Smooth muscle cell (in vitro differentiated cells): ENCODE measurements at regions not wholly inside any gene's neighbourhood (a gene's known extent, or its start where the extent isn't known, plus 50 kb on each side); places are given as distances from the start of the nearest gene placed in this dataset.

ENCODE experiments used
- DNase-seq: peaks from one replicate; lab custom pipeline; 2025; ENCODE audit not compliant: unreplicated experiment; lab: John Stamatoyannopoulos, UW
- H2AFZ ChIP-seq: fragments of 200-600 bp; sonication (generic); 2 replicates; pipeline ENCODE4 v1.6.0; 2016; ENCODE audit warnings: antibody characterized with exemption, low read depth, mild to moderate bottlenecking
- H3F3A ChIP-seq: fragments of 200-600 bp; sonication (generic); 2 replicates; pipeline ENCODE4 v1.6.0; 2017; ENCODE audit warnings: antibody characterized with exemption, low read depth
- H3K27ac ChIP-seq: fragments of 200-600 bp; sonication (generic); 2 replicates; pipeline ENCODE4 v1.5.1; 2016; ENCODE audit warnings: low read depth, mild to moderate bottlenecking
- H3K27me3 ChIP-seq: fragments of 200-600 bp; sonication (generic); 2 replicates; pipeline ENCODE4 v1.6.1; 2016; ENCODE audit warnings: low read depth, mild to moderate bottlenecking
- H3K36me3 ChIP-seq: fragments of 200-600 bp; sonication (generic); 2 replicates; pipeline ENCODE4 v1.5.1; 2016; ENCODE audit warnings: low read depth
- H3K4me1 ChIP-seq: fragments of 200-600 bp; sonication (generic); 2 replicates; pipeline ENCODE4 v1.5.1; 2016; ENCODE audit warnings: low read depth
- H3K4me2 ChIP-seq: fragments of 200-600 bp; sonication (generic); 2 replicates; pipeline ENCODE4 v1.6.0; 2016; ENCODE audit warnings: mild to moderate bottlenecking
- H3K4me3 ChIP-seq: fragments of 200-600 bp; sonication (generic); 2 replicates; pipeline ENCODE4 v1.5.1; 2016; ENCODE audit warnings: mild to moderate bottlenecking
- H3K79me2 ChIP-seq: fragments of 200-600 bp; sonication (generic); 2 replicates; pipeline ENCODE4 v1.6.0; 2016; ENCODE audit warnings: low read depth, mild to moderate bottlenecking
- H3K9ac ChIP-seq: fragments of 200-600 bp; sonication (generic); 2 replicates; pipeline ENCODE4 v1.6.0; 2016; ENCODE audit warnings: low read depth
- H3K9me3 ChIP-seq: fragments of 200-600 bp; sonication (generic); replicated peaks from 2 replicates; pipeline ENCODE4 v1.5.1; 2016; ENCODE audit warnings: low read depth
- H4K20me1 ChIP-seq: fragments of 200-600 bp; sonication (generic); 2 replicates; pipeline ENCODE4 v1.6.0; 2016; ENCODE audit warnings: low read depth
- WGBS: methylation state at CpG from one replicate; pipeline ENCODE4 v1.1.7; 2016; ENCODE audit warnings: low lambda C conversion rate; 5-methylcytosine and 5-hydroxymethylcytosine counted together
- TF ChIP-seq, protein P1 (sequence below): fragments of 200-600 bp; sonication (generic); IDR thresholded peaks from 2 replicates; pipeline ENCODE4 v1.5.1; 2017; ENCODE audit warnings: borderline replicate concordance, mild to moderate bottlenecking, antibody characterized with exemption; ENCODE audit not compliant: insufficient read depth, poor library complexity, severe bottlenecking

DNA sequence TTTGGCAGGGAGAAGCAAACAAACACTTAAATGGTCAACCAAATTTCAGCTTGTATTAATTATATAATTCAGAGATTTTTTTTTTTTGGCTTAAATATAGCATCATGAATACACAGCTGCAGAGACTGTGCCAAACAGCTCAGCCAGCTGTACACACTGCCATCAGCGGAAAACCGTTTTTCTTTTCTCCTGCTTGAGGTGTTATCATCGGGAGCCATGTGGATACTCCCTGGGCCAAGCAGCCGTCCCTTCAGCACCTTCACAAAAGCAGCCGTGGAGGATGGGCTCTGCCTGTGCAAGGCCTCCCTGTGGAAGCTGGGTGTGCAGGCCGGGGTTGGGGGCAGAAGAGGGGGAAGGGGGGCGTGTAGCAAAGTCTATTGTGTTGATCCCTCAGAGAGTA, 85.0 kb downstream of the NUF2 start:
- WGBS: 84% methylated on average over 7 of the region's 7 CpGs

DNA sequence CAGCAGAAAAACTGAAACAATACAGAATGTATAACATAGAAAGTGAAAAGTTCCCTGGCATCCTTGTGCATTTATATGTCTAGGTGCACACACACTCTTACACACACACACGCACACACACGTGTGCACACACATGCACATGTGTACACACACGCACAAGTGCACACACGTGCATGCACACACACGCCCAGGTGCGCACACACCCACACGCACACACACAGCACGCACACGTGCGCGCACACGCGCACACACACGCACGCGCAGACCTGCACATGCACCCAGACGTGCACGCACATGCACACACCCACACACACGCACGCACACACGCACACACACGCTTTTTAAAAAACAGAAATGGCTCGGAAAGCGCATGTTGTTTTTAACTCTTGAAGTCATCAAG, 86.5 kb downstream of the NUF2 start:
- H3K27ac ChIP-seq: no peak overlapping the region
- DNase-seq: no peak
- no peak overlapping the region for H3K4me3 ChIP-seq
- no peak overlapping the region for H3K4me2 ChIP-seq
- no peaks in the 10 kb centered on the region for H3K36me3 ChIP-seq
- no peak overlapping the region for H3K9ac ChIP-seq
- no peaks in the 10 kb centered on the region for H3K79me2 ChIP-seq
- 97% methylated on average over 24 of the region's 24 CpGs for WGBS
- H4K20me1 ChIP-seq: no peaks in the 10 kb centered on the region
- H3F3A ChIP-seq: no peaks in the 10 kb centered on the region
- no peaks in the 10 kb centered on the region for H3K9me3 ChIP-seq
- no peaks in the 10 kb centered on the region for H3K27me3 ChIP-seq
- no peak overlapping the region for H2AFZ ChIP-seq
- TF ChIP-seq, protein P1, sequence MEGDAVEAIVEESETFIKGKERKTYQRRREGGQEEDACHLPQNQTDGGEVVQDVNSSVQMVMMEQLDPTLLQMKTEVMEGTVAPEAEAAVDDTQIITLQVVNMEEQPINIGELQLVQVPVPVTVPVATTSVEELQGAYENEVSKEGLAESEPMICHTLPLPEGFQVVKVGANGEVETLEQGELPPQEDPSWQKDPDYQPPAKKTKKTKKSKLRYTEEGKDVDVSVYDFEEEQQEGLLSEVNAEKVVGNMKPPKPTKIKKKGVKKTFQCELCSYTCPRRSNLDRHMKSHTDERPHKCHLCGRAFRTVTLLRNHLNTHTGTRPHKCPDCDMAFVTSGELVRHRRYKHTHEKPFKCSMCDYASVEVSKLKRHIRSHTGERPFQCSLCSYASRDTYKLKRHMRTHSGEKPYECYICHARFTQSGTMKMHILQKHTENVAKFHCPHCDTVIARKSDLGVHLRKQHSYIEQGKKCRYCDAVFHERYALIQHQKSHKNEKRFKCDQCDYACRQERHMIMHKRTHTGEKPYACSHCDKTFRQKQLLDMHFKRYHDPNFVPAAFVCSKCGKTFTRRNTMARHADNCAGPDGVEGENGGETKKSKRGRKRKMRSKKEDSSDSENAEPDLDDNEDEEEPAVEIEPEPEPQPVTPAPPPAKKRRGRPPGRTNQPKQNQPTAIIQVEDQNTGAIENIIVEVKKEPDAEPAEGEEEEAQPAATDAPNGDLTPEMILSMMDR: no peak
- no peaks in the 10 kb centered on the region for H3K4me1 ChIP-seq

More for the DNA sequence above, 85.0 kb downstream of the NUF2 start:
- Histone ChIP-seq H3F3A (no peaks in the 10 kb centered on the region), H4K20me1 (no peaks in the 10 kb centered on the region), H3K27ac (no peak overlapping the region), H3K4me2 (no peak overlapping the region), H3K4me1 (no peaks in the 10 kb centered on the region), H3K27me3 (no peaks in the 10 kb centered on the region), H3K4me3 (no peak overlapping the region), H3K79me2 (no peaks in the 10 kb centered on the region), H3K9me3 (no peaks in the 10 kb centered on the region), H3K9ac (no peak overlapping the region), H3K36me3 (no peaks in the 10 kb centered on the region), H2AFZ (no peak overlapping the region)
- DNase-seq: no peak
- TF ChIP-seq, protein P1: no peak

DNA sequence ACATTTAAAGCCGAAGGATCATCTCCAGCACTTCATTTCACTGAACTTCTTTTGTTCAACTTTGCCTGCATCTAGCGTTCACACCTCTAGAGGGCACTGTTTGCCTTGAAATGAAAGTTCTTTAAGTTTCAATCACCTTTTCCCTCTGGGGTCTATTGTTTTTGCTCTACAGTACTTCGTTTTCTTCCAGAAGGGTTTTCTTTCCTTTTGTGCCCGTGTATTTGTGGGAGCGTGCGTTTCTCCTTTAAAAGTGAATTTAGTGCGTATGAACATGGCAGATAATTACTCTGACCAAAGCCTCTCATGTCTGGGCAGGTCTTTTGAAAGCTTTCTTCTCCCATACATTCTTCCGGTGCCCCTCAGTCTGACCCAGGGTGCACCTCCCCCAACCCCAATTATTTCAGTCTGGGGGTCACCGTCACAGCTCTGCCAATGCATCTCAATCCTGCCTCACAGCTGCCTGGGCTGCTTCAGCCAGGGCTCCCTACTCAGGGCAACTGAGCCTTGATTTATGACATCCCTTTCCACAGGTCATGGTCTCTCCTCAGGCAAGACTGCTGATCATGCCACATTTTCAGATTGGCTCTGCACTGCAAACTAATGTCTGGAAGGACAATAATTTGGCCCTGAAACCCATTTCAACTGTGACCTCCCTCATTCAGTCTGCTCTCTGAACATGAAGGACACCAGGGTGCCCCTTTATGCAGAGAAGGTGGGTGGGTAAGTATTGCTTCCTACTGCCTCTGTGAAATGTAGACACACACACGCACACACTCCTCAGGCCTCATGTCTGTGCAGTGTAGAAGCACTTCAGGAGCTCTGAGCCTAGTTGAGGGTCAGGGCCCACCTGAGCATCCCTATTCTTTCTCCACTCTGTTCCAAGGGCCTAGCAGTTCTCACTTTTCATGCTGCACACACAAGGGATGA, 88.6 kb downstream of the NUF2 start:
- DNase-seq: no peak
- Histone ChIP-seq H4K20me1 (no peaks in the 10 kb centered on the region), H3F3A (no peaks in the 10 kb centered on the region), H3K4me3 (peak overlapping the region; percentile 37), H3K4me2 (peak overlapping the region; percentile 83), H3K9me3 (no peaks in the 10 kb centered on the region), H3K27ac (no peak overlapping the region), H3K9ac (no peak overlapping the region), H3K27me3 (no peaks in the 10 kb centered on the region), H3K36me3 (no peaks in the 10 kb centered on the region), H2AFZ (peak overlapping the region; percentile 57), H3K79me2 (no peaks in the 10 kb centered on the region), H3K4me1 (no peaks in the 10 kb centered on the region)
- WGBS: 21% methylated on average over 10 of the region's 10 CpGs
- TF ChIP-seq, protein P1: peak; percentile 91
